DMS53 treated with DMSO at 0.1 percent for 48 hours (cell line): ENCODE measurements at regions not wholly inside any gene's neighbourhood (a gene's known extent, or its start where the extent isn't known, plus 50 kb on each side); places are given as distances from the start of the nearest gene placed in this dataset.
"Not testable (repeated sequence)": the region's sequence is repeated elsewhere in the genome, so short reads cannot be mapped to it uniquely, and the experiment has no call there.

ENCODE experiments used
- DNase-seq: peaks from one replicate; lab custom pipeline; 2025; ENCODE audit not compliant: unreplicated experiment; lab: John Stamatoyannopoulos, UW

- no peak for DNase-seq
These were observed 227.6 kb upstream of the FTMT start for GRCh38 chr5:121624035-121624434.

GRCh38 chr5:121628783-121629182, 222.9 kb upstream of the FTMT start:
- DNase-seq = no peak

- peak; percentile 22 for DNase-seq
These were observed 221.3 kb upstream of the FTMT start for GRCh38 chr5:121630402-121630801.

- DNase-seq = no peak
These were observed 216.7 kb upstream of the FTMT start for GRCh38 chr5:121634946-121635345.

GRCh38 chr5:121638126-121638525, 213.6 kb upstream of the FTMT start:
- no peak for DNase-seq

GRCh38 chr5:121640298-121640697, 211.4 kb upstream of the FTMT start:
- no peak for DNase-seq

- no peak for DNase-seq
These were observed 193.5 kb upstream of the FTMT start for GRCh38 chr5:121658221-121658620.

- DNase-seq = no peak
These were observed 191.5 kb upstream of the FTMT start for GRCh38 chr5:121660142-121660541.

GRCh38 chr5:121665542-121665941, 186.1 kb upstream of the FTMT start:
- not testable (repeated sequence) for DNase-seq

GRCh38 chr5:121667292-121667691, 184.4 kb upstream of the FTMT start:
- DNase-seq = no peak

- no peak for DNase-seq
These were observed 183.0 kb upstream of the FTMT start for GRCh38 chr5:121668635-121669034.

GRCh38 chr5:121671624-121672023, 180.1 kb upstream of the FTMT start:
- no peak for DNase-seq

- DNase-seq = no peak
These were observed 175.8 kb upstream of the FTMT start for GRCh38 chr5:121675924-121676323.

GRCh38 chr5:121681229-121681855, 170.3 kb upstream of the FTMT start:
- no peak for DNase-seq

- no peak for DNase-seq
These were observed 163.6 kb upstream of the FTMT start for GRCh38 chr5:121688126-121688525.

- DNase-seq = no peak
These were observed 162.9 kb upstream of the FTMT start for GRCh38 chr5:121688781-121689180.

- no peak for DNase-seq
These were observed 160.2 kb upstream of the FTMT start for GRCh38 chr5:121691478-121691877.

GRCh38 chr5:121692158-121692557, 159.5 kb upstream of the FTMT start:
- DNase-seq = no peak

GRCh38 chr5:121693864-121694263, 157.8 kb upstream of the FTMT start:
- DNase-seq = no peak

GRCh38 chr5:121695307-121695706, 156.4 kb upstream of the FTMT start:
- DNase-seq = no peak

GRCh38 chr5:121698690-121699089, 153.0 kb upstream of the FTMT start:
- no peak for DNase-seq

GRCh38 chr5:121701731-121702130, 150.0 kb upstream of the FTMT start:
- no peak for DNase-seq

- DNase-seq = no peak
These were observed 149.0 kb upstream of the FTMT start for GRCh38 chr5:121702682-121703081.
